ENCODE measurements at regions not wholly inside any gene's neighbourhood (a gene's known extent, or its start where the extent isn't known, plus 50 kb on each side); places are given as distances from the start of the nearest gene placed in this dataset.

DNA sequence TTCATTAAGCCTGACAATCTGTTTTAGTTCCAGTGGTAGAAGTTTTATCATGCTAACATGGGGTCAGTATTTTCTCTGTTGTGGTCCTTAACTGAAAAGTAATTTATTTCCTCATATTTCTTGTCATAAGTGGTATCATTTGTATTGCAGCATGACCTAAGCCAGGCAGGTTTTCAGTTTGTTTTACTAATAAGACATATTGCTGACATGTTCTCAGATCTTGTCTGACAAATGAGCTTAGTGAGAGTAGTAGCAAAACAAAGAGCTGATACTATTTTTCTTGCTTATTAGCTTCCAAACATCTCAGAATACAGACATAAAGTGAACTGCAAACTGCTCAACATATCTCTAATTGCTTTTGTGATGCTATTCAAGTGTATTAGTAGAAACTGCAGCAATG lies 293.6 kb downstream of the DSEL start:
- no peak for DNase-seq

DNA sequence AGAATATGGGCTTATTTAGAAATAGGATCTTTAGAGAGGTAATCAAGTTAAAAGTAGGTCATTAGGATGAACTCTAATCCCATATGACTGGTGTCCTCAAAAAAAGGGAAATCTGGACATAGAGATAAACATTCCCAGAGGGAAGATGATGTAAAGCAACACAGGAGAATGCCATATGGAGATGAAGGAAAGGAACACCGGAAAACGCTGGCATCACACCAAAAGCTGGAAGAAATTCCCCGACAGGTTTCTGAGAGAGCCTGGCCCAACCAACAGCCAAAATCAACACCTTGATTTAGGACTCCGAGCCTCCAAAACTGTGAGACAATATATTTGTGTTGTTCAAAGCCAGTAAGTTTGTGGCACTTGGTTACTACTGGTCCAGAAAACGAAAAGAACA lies 296.7 kb downstream of the DSEL start:
- DNase-seq: no peak

GRCh38 chr18:67218556-67218955 lies 298.0 kb downstream of the DSEL start:
- DNase-seq: no peak

DNA sequence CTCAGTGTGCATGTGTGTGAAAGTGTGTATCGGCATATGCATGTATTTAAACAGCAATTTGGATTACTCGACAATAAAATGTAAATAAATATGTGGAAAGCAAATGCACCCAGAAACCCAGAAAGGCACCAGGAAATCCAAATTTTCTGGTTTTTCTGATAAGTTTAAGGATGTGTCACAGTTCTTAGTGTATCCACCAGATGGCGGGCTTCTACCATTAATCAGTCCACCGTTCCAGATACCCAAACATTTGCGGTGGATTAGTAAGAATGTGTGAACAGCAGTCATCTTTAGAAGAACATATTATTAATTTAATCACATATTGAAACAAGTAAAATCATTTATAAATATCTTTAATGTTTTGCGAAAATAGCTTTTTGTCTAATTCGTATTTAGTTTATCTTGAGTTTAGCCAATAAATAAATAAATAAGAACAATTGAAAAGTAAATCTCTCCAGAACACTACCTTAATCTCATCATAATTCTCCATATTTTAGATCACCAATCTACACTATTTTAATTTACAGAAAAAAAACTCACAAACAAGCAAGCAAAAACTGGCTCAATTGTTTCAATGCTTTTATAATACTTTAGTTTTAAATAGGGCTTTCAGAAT lies 298.9 kb downstream of the DSEL start:
- no peak for DNase-seq

DNA sequence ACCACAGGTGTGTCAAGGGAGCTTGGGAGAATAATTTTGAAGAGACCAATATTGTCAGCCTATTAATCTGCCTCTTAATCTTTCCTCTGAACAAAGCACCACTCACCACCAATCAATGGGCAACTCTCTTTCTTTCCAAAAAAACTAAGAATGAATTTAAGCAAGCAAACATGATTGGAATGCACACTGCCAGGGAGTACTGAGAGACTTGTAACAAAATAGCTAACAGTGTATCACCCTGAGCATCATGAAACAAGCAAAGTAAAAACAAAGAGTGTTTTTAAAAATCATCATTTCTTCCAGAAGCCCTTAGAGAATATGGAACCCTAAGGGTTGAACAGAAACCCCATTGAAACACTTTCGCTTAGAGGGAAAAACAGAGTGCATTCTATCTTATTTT lies 299.7 kb downstream of the DSEL start:
- DNase-seq: no peak

DNA sequence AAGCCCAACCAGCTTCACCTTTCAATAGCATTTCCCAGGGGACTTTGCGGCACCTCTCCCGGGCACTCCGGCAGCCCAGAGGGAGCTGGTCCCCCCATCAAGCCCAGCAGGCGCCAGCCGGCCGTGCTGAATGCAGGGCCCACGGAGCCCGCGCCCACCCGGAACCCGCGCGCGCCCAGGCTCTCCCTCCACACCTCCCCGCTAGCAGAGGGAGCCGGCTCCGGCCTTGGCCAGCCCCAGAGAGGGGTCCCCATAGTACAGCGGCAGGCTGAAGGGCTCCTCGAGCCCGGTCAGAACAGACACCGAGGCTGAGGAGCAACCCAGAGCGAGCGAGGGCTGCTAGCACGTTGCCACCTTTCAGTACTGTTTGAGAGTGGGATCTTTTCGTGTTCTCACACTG lies 300.8 kb downstream of the DSEL start:
- DNase-seq: no peak

DNA sequence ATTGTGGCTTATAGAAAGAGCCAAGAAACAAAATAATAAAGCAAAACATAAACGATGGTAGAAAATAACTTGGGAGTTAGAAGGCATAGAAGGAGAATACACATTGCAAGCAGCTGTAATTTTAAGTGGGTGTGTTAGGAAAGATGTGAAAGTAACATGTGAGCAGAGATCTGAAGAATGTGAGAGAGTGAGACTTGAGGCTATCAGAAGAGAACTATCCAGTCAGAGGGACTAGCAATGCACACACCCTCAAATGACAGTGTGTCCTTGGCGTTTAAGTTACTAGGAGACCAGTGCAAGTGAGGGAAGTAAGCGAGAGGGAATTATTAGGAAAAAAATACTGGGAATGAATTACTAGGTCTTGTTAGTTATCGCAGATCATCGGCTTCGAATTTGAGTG lies 304.9 kb downstream of the DSEL start:
- no peak for DNase-seq

DNA sequence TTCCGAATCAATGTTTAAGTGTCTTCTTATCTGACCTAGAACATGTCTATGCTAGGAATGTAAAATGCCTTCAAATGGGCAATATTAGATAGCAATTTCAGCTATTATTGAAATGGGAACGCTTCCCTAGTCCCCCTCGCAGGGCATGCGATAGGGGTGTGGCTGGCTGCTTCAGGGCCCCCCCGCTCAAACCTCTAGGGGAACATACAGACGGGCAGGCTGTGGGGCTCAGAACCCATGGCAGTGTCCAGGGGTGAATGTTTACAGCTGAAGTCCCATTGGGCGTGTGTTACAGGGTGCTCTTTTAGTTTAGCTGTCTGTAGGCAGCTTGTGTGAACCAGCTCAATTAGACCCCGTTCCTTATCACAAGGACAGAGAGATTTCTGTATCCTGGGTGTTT lies 315.9 kb downstream of the DSEL start:
- no peak for DNase-seq

- DNase-seq: no peak
Measured at GRCh38 chr18:67199993-67200617, 316.4 kb downstream of the DSEL start.

DNA sequence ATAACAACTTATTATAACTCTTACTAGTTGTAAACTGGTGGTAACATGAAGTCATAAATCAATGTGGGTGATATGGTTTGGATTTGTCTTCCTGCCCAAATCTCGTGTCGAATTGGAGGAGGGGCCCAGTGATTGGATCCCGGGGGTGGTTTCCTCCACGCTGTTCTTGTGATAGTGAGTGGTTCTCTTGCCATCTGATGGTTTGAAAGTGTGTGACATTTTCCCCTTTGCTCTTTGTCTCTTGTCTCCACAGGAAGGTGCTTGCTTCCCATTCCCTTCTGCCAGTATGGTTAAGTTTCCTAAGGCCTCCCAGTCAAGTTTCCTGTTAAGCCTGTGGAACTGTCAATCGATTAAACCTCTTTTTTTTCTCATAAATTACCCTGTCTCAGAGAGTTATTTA lies 321.6 kb downstream of the DSEL start:
- no peak for DNase-seq

DNA sequence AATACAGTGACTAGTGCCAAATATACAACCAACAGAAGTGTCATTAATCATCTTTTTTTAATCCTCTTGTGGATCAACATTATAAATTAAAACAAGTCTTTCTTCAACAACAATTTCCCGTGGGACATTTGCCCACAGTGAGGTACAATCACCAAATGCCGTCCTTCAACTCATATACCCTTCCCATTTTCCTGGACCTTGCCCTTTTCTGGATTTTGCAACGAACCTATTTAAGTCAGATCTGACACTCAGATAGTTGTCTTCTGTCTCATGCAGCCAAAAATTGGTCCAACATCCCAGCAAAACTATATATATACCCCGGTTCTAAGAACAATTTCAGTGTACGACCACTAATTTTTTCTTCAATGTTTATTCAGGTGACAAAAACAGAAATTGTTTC lies 324.0 kb downstream of the DSEL start:
- DNase-seq: no peak

GRCh38 chr18:67183398-67183797 lies 333.1 kb downstream of the DSEL start:
- DNase-seq: no peak

- no peak for DNase-seq
Measured at GRCh38 chr18:67179726-67180125, 336.8 kb downstream of the DSEL start.

DNA sequence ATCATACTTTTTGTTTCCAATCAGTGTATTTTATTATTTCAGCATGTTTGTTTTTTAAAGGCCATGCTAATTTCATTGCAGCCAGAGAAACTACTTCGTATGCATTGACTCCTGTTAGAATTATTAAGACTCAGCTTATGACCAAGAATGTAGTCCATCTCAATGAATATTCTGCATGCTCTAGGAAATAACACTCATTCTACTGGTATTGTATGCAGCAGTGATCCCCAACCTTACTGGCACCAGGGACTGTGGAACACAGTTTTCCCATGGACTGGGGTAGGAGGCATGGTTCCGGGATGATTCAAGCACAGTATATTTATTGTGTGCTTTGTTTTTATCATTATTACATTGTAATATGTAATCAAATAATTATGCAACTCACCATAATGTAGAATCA lies 356.9 kb downstream of the DSEL start:
- no peak for DNase-seq

DNA sequence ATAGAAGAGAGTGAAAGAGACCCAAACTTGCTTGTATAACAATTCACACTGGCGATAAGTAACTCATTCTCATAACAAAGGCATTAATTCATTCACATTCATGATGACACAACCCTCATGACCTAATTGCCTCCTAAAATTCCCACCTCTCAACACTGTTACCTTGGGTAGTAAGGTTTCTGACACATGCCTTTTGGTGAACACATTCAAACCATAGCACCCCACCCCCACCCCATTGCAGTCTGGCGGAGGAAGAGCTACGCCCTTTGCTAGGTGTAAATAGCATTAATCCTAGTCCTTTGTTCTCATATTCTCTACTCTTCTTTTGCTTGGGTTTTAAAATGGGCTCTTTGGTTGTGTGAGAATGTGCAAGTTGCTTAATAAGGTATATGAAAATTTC lies 361.5 kb downstream of the DSEL start:
- DNase-seq: no peak

- DNase-seq: no peak
Measured at GRCh38 chr18:67151366-67151765, 365.2 kb downstream of the DSEL start.

DNA sequence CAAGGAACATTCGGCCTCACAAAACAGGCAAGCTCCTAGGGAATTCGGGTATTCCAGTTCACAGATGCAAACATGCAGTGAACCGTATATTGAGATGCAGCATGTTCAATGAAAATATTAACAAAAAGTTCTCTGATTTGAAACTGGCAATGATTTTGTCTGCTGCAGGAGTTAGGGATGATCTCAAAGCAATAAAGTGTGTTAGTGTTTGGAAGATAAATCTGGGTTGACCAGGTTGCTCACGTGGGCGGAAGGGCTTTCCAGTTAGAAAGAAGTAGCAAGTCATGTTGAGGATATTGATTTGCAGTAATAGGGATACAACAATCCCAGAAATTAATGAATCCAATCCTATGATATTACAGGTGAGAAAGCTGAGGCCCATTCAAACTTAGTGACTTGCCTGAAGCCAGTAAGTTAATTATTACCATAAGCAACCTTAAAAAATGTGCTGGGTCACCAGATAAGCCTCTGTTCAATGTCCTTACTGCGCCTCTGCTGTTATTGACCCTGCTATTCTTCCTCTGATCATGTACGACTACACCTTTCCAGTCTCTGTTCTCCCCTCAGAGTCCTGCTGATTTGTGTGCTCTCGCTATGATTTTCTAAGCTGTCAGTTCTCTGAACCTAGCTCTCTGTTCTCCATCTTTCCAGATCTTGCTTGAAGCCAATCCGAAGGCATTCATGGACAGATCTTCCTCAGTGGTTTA lies 370.8 kb downstream of the DSEL start:
- DNase-seq: no peak

DNA sequence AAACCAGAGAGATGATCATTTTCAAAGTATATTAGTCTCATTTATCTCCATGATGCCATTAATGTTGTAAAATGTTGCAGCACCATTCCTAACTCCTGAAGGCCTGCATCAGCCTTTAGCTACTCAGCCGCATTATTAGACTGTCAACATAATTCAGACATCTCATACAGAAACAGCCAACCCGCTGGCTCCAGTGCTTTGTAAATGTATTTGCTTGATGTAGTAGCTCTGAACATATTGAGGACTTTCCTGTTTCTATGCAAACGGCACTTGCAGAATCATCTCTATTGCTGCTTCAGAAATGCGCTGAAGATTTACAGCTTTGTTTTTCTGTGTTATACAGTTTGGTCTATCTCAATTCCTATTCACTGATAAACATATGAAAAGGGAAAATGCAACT lies 372.2 kb downstream of the DSEL start:
- no peak for DNase-seq

- no peak for DNase-seq
Measured at GRCh38 chr18:67143028-67143427, 373.5 kb downstream of the DSEL start.

- DNase-seq: no peak
Measured at GRCh38 chr18:67142604-67143003, 373.9 kb downstream of the DSEL start.

DNA sequence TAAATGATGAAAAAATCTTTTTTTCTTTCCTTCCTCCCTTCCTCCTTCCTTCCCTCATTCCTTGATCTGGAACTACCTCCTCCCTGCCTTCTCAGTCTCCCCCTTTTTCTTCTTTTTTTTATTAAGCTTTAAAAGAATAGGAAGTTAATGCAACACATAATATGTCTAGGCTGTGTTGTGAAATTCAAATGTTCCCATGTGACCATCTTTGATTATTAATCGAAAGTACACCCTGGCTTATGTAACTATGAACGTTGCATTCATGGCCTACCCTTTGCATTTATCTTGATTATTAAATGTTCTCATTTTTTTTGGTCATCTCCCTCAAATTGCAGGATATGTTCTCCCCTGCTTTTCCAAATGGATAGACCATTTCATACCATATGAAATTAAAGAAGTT lies 376.0 kb downstream of the DSEL start:
- DNase-seq: no peak

GRCh38 chr18:67139899-67140298 lies 376.6 kb downstream of the DSEL start:
- no peak for DNase-seq

- no peak for DNase-seq
Measured at GRCh38 chr18:67135981-67136380, 380.5 kb downstream of the DSEL start.

- no peak for DNase-seq
Measured at GRCh38 chr18:67134911-67135310, 381.6 kb downstream of the DSEL start.

All from right kidney (tissue), 1 donor.